ENCODE measurements at regions not wholly inside any gene's neighbourhood (a gene's known extent, or its start where the extent isn't known, plus 50 kb on each side); places are given as distances from the start of the nearest gene placed in this dataset.

DNA sequence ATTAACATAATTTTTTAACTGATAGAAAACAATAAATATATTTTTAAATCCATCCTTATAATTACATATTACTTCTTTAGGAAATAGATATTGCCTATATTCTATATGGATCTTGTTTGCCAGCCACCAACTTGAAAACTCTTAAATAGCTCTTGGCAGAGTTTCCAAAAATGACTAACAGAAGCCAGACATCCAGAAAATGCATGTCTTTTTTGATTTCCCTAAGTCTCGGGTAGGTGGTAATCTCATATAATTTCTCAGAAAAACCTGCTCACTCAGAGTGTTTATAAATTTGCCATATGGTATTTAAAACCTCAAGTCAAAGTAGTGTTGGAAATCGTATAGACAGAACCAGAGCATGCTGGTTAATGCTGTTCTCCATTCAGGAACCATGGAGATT lies 360.4 kb upstream of the FOXG1 start:
- Histone ChIP-seq H4K20me1 (ENCODE audit: low read depth, low read length) (no peaks in the 10 kb centered on the region), H3K4me3 (ENCODE audit: insufficient read depth, low read length, poor library complexity, severe bottlenecking) (no peak overlapping the region), H3K9me2 (replicated peaks; ENCODE audit: insufficient read depth, low read length) (no peaks in the 10 kb centered on the region), H3K27ac (ENCODE audit: low read depth, low read length) (no peak overlapping the region), H3K36me3 (ENCODE audit: low read length) (no peaks in the 10 kb centered on the region), H3K79me2 (ENCODE audit: insufficient read depth, low read length) (no peaks in the 10 kb centered on the region), H3K9ac (ENCODE audit: low read length) (no peak overlapping the region), H3K4me2 (ENCODE audit: low read depth, low read length, poor library complexity, severe bottlenecking) (no peak overlapping the region), H3K9me3 (ENCODE audit: insufficient read depth, low read length) (no peaks in the 10 kb centered on the region), H3F3A (ENCODE audit: insufficient read depth) (no peaks in the 10 kb centered on the region), H3K27me3 (ENCODE audit: low read length) (no peaks in the 10 kb centered on the region), H2AFZ (ENCODE audit: low read depth, low read length, severe bottlenecking) (no peak overlapping the region)
- TF ChIP-seq EZH2phosphoT487 (conservative IDR thresholded peaks at IDR 0.05; ENCODE audit: low read length) = no peak
- TF ChIP-seq, protein P1, sequence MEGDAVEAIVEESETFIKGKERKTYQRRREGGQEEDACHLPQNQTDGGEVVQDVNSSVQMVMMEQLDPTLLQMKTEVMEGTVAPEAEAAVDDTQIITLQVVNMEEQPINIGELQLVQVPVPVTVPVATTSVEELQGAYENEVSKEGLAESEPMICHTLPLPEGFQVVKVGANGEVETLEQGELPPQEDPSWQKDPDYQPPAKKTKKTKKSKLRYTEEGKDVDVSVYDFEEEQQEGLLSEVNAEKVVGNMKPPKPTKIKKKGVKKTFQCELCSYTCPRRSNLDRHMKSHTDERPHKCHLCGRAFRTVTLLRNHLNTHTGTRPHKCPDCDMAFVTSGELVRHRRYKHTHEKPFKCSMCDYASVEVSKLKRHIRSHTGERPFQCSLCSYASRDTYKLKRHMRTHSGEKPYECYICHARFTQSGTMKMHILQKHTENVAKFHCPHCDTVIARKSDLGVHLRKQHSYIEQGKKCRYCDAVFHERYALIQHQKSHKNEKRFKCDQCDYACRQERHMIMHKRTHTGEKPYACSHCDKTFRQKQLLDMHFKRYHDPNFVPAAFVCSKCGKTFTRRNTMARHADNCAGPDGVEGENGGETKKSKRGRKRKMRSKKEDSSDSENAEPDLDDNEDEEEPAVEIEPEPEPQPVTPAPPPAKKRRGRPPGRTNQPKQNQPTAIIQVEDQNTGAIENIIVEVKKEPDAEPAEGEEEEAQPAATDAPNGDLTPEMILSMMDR (IDR thresholded peaks at IDR 0.05; ENCODE audit: insufficient read depth, low read length, poor library complexity, severe bottlenecking) = no peak

GRCh38 chr14:28407031-28407825 lies 359.4 kb upstream of the FOXG1 start:
- Histone ChIP-seq H3K27ac (ENCODE audit: low read depth, low read length) (no peak overlapping the region), H3K9me2 (replicated peaks; ENCODE audit: insufficient read depth, low read length) (no peaks in the 10 kb centered on the region), H3K9ac (ENCODE audit: low read length) (no peak overlapping the region), H2AFZ (ENCODE audit: low read depth, low read length, severe bottlenecking) (no peak overlapping the region), H3K4me2 (ENCODE audit: low read depth, low read length, poor library complexity, severe bottlenecking) (no peak overlapping the region), H3K79me2 (ENCODE audit: insufficient read depth, low read length) (no peaks in the 10 kb centered on the region), H3F3A (ENCODE audit: insufficient read depth) (no peaks in the 10 kb centered on the region), H3K36me3 (ENCODE audit: low read length) (no peaks in the 10 kb centered on the region), H4K20me1 (ENCODE audit: low read depth, low read length) (no peaks in the 10 kb centered on the region), H3K9me3 (ENCODE audit: insufficient read depth, low read length) (no peaks in the 10 kb centered on the region), H3K4me3 (ENCODE audit: insufficient read depth, low read length, poor library complexity, severe bottlenecking) (no peak overlapping the region), H3K27me3 (ENCODE audit: low read length) (no peaks in the 10 kb centered on the region)
- no peak for TF ChIP-seq EZH2phosphoT487 (conservative IDR thresholded peaks at IDR 0.05; ENCODE audit: low read length)
- TF ChIP-seq, protein P1 (IDR thresholded peaks at IDR 0.05; ENCODE audit: insufficient read depth, low read length, poor library complexity, severe bottlenecking) = no peak

DNA sequence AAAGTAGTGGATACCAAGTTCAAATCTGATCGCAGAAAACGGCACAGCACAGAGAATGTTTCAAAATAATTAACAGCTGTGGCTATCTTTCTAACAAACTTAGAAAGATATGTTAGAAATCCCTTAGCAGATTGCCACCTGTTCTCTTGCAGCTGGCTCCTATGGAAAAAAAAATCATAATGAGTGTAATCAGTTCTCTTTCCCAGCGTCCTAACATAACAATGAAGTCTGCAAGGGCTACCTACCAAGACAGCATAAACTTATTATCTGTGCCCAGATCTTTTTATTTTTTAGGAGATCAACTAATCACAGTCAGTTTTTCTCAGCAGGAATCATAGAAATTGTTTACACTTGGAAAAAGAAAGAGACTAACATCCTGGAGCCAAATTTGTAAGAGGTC lies 358.6 kb upstream of the FOXG1 start:
- Histone ChIP-seq H3F3A (ENCODE audit: insufficient read depth) (no peaks in the 10 kb centered on the region), H4K20me1 (ENCODE audit: low read depth, low read length) (no peaks in the 10 kb centered on the region), H3K4me2 (ENCODE audit: low read depth, low read length, poor library complexity, severe bottlenecking) (no peak overlapping the region), H3K27ac (ENCODE audit: low read depth, low read length) (no peak overlapping the region), H3K27me3 (ENCODE audit: low read length) (no peaks in the 10 kb centered on the region), H3K9me2 (replicated peaks; ENCODE audit: insufficient read depth, low read length) (no peaks in the 10 kb centered on the region), H2AFZ (ENCODE audit: low read depth, low read length, severe bottlenecking) (no peak overlapping the region), H3K9me3 (ENCODE audit: insufficient read depth, low read length) (no peaks in the 10 kb centered on the region), H3K36me3 (ENCODE audit: low read length) (no peaks in the 10 kb centered on the region), H3K79me2 (ENCODE audit: insufficient read depth, low read length) (no peaks in the 10 kb centered on the region), H3K4me3 (ENCODE audit: insufficient read depth, low read length, poor library complexity, severe bottlenecking) (no peak overlapping the region), H3K9ac (ENCODE audit: low read length) (no peak overlapping the region)
- no peak for TF ChIP-seq EZH2phosphoT487 (conservative IDR thresholded peaks at IDR 0.05; ENCODE audit: low read length)
- TF ChIP-seq, protein P1 (IDR thresholded peaks at IDR 0.05; ENCODE audit: insufficient read depth, low read length, poor library complexity, severe bottlenecking) = no peak

All from SU-DHL-6 (cell line).